Body of pancreas (tissue), 4 donors: ENCODE measurements at regions not wholly inside any gene's neighbourhood (a gene's known extent, or its start where the extent isn't known, plus 50 kb on each side); places are given as distances from the start of the nearest gene placed in this dataset.

ENCODE experiments used
- POLR2A ChIP-seq, 3 donors: fragments of 450-650 bp; IDR thresholded peaks; one replicate each; pipeline ENCODE4 v1.6.1; 2016; ENCODE audit warnings: antibody characterized with exemption in 3 of 3, mild to moderate bottlenecking in 2 of 3
- TF ChIP-seq, protein P1 (sequence below), 7 experiments: fragments of 450-650 bp in 4 of 7; fragments of 200-600 bp in 3 of 7; sonication (generic) in 3 of 7; IDR thresholded peaks; one replicate each; pipeline ENCODE4 v1.5.1; 2016 to 2019; ENCODE audit warnings: antibody characterized with exemption in 7 of 7

DNA sequence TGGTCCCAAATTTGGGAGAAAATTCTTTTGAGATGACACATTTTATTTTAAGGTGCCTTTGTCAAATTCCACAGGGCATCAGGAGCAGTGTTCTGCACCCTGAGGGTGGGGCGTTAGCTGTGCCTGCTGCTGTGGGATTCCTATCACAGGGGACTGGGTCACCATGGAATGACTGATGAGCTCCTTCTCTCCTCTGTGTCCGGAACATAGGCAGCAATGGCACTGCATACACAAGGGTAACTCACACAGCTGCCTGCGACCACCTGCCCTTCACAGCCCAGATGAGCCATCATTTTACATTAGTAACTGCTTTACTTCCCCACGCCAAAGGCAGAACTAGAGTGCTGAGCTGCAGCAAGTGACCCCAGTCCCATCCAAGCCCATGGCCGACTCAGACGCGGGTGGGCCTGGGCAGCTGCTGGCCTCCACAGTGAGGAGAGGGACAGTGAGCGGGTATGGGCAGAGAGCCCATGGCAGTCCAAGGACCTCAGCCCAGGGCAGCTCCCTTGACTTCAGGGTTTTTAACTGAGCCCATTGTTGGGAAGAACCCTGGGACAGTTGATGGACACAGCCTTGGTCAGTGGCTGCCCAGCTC is 93.7 kb downstream of the GADD45G start:
- no peak for TF ChIP-seq POLR2A (IDR thresholded peaks at IDR 0.05)
- TF ChIP-seq, protein P1, sequence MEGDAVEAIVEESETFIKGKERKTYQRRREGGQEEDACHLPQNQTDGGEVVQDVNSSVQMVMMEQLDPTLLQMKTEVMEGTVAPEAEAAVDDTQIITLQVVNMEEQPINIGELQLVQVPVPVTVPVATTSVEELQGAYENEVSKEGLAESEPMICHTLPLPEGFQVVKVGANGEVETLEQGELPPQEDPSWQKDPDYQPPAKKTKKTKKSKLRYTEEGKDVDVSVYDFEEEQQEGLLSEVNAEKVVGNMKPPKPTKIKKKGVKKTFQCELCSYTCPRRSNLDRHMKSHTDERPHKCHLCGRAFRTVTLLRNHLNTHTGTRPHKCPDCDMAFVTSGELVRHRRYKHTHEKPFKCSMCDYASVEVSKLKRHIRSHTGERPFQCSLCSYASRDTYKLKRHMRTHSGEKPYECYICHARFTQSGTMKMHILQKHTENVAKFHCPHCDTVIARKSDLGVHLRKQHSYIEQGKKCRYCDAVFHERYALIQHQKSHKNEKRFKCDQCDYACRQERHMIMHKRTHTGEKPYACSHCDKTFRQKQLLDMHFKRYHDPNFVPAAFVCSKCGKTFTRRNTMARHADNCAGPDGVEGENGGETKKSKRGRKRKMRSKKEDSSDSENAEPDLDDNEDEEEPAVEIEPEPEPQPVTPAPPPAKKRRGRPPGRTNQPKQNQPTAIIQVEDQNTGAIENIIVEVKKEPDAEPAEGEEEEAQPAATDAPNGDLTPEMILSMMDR (IDR thresholded peaks at IDR 0.05), result no peak
